T1000 (cell line): ENCODE measurements at regions not wholly inside any gene's neighbourhood (a gene's known extent, or its start where the extent isn't known, plus 50 kb on each side); places are given as distances from the start of the nearest gene placed in this dataset.
"Not testable (repeated sequence)": the region's sequence is repeated elsewhere in the genome, so short reads cannot be mapped to it uniquely, and the experiment has no call there.

Experiments used
- DNase-seq: peaks from one replicate; lab custom pipeline; 2025; ENCODE audit warnings: mixed read lengths; lab: John Stamatoyannopoulos, UW

- DNase-seq, result no peak
Observed at GRCh38 chr3:101913168-101913567, 63.9 kb downstream of the NFKBIZ start.

- not testable (repeated sequence) for DNase-seq
Observed at GRCh38 chr3:101917761-101918160, 68.4 kb downstream of the NFKBIZ start.

- not testable (repeated sequence) for DNase-seq
Observed at GRCh38 chr3:101922151-101922725, 72.9 kb downstream of the NFKBIZ start.

GRCh38 chr3:101924621-101925020, 75.3 kb downstream of the NFKBIZ start:
- DNase-seq, result not testable (repeated sequence)

- DNase-seq, result not testable (repeated sequence)
Observed at GRCh38 chr3:101925124-101925523, 75.8 kb downstream of the NFKBIZ start.

- no peak for DNase-seq
Observed at GRCh38 chr3:101925564-101925963, 76.2 kb downstream of the NFKBIZ start.

GRCh38 chr3:101926594-101927105, 77.3 kb downstream of the NFKBIZ start:
- no peak for DNase-seq

- DNase-seq, result peak; percentile 38
Observed at GRCh38 chr3:101928890-101929289, 79.6 kb downstream of the NFKBIZ start.

- no peak for DNase-seq
Observed at GRCh38 chr3:101931081-101931480, 81.8 kb downstream of the NFKBIZ start.

GRCh38 chr3:101932326-101933068, 83.2 kb downstream of the NFKBIZ start:
- DNase-seq, result no peak

GRCh38 chr3:101936419-101937356, 87.4 kb downstream of the NFKBIZ start:
- no peak for DNase-seq

GRCh38 chr3:101938262-101938847, 89.0 kb downstream of the NFKBIZ start:
- DNase-seq, result no peak

GRCh38 chr3:101939361-101940049, 90.2 kb downstream of the NFKBIZ start:
- no peak for DNase-seq

GRCh38 chr3:101940521-101941317, 91.4 kb downstream of the NFKBIZ start:
- peak; percentile 21 for DNase-seq

- DNase-seq, result no peak
Observed at GRCh38 chr3:101941318-101942040, 92.2 kb downstream of the NFKBIZ start.

GRCh38 chr3:101942356-101942755, 93.0 kb downstream of the NFKBIZ start:
- DNase-seq, result no peak

- no peak for DNase-seq
Observed at GRCh38 chr3:101943029-101943428, 93.7 kb downstream of the NFKBIZ start.

- DNase-seq, result no peak
Observed at GRCh38 chr3:101944308-101944707, 95.0 kb downstream of the NFKBIZ start.

- DNase-seq, result no peak
Observed at GRCh38 chr3:101945980-101946379, 96.7 kb downstream of the NFKBIZ start.

GRCh38 chr3:101946906-101947305, 97.6 kb downstream of the NFKBIZ start:
- no peak for DNase-seq
